Stimulated activated CD4-positive, alpha-beta T cell treated with anti-CD3 and anti-CD28 coated beads, Interleukin-4, amount 100 ng/mL, for 1 hour (primary cell): ENCODE measurements at regions not wholly inside any gene's neighbourhood (a gene's known extent, or its start where the extent isn't known, plus 50 kb on each side); places are given as distances from the start of the nearest gene placed in this dataset.
A peak's percentile ranks its signal among the peaks of the same experiment; 100 is the strongest.

ENCODE experiments used
- DNase-seq: peaks from one replicate; pipeline ENCODE4 v3.0.0-alpha.2; 2020

GRCh38 chr4:140277576-140277975 lies 95.9 kb upstream of the SCOC start:
- DNase-seq: no peak

DNA sequence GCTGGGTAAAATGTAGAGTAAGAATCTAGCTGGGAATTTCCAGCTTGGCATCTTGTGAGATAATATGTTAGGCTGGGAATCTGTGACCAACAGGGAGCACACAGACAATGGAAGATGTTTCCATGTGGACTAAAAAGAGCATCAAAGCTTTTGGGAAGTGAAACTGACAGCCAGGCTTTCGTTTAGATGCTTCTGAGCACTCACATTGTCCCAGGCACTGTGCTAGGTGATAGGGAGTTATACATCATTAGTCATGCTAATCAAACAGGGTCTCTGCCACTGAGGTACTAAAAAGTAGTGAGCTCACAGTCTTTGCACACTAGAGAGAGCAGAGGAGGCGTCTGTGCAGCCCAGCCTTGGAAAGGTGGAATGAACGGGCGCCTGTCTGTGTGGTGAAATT lies 101.9 kb upstream of the SCOC start:
- DNase-seq: no peak

DNA sequence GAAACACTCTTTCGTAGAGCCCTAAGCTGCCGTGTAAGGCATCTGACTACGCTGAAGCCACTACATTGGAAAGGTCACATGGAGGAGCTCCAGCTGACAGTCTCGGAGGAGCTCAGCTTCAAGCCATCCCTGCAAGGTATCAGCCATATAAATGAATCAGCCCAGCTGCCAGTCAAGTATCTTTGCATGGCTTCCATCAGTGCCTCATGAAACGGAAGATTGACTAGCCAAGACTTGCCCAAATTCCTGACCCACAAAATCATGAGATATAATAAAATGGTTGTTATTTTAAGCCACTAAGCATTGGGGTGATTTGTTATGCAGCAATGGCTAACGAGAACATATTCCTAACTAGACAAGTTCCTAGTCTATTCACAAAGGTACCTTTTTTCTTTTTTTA lies 104.1 kb upstream of the SCOC start:
- DNase-seq: no peak

DNA sequence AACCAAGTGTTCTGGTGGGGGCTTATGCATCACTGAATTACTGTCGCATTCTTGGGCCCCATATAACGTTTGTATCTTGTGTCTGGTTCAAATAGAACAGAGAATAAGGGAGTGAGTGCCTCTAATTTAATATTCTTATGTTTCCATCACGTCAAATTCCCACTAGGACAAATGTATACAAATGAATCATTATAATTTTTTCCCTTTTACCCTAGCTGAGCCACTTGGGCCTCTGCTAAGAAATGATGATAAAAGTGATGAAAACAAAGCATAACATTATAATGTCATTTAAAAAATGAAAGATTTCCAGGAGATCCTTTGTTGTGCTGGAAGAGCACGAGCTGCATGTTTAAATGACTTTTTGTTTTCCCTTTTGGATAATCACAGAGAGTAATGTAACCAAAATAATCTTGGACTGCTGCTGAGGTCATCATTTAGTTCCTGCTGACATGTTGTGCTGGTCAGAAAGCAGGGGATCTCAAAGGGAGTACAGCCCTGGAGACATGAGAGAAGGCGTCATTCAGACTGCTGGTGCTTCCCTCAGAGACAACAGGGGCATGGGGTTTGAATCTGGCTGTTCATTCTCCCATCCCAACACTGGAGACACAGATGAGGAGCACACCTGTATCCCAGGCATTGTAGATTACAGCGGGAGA lies 105.1 kb upstream of the SCOC start:
- DNase-seq: no peak

GRCh38 chr4:140267576-140267975 lies 105.9 kb upstream of the SCOC start:
- no peak for DNase-seq

GRCh38 chr4:140266958-140267568 lies 106.4 kb upstream of the SCOC start:
- DNase-seq: no peak

DNA sequence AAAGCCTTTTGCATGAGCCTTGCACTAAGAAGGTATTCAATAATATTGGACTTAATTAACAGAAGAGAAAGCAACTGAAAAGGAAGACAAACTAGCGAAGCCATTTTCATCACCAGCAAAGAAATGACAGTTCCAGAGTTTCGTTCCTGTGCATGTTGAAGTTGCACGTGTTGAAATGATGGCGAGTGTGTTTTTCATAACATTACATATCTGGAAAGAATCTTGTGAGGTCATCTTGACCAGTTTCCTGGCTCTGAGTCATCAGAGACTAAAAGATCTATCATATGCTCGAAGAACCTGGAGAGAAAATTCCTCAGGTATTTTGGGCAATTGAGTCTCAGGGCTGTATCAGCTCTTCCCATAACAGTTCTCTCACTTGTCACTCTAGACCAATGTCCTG lies 106.2 kb upstream of the MAML3 start:
- no peak for DNase-seq

- DNase-seq: no peak
These were observed 104.5 kb upstream of the MAML3 start for GRCh38 chr4:140258476-140258875.

DNA sequence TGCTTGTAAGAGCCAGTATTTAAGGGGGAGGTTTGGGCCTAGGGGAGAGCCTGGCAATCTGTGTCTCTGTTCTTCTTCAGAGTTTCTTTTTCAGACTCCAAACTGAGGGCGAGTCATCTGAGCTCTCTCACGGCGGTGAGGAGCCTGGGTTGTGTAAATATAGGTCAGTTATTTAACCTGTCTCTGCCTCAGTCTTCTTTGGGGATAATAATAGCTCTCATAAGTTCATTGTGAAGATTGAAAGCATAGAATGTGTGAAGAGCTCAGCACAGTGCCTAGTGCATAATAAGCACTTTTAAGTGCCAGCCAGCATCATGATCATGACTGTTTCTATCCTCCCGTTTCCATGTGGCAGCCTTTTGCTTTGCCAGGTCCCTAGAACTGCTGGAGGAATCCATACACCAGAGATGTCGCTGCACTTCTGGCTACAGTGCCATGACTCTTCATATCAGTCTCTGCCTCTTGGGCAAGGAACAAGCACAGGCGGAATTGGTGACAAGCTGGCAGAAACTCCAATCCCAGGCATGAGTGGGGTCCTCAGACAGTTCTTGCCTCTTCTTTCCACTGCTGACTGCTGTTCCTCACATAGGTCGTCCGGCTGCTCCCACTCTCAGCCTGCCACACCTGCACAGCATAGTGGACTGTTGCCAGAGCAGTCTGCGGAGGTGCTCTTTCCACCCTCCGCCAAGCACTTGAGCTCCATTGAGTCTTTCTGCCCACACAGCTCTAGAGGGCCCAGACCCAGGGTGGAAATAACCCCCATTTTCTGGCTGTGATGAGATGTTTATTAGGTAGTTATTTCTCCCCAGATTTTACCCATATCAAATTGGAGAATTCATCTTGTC lies 103.7 kb upstream of the MAML3 start:
- DNase-seq: no peak

DNA sequence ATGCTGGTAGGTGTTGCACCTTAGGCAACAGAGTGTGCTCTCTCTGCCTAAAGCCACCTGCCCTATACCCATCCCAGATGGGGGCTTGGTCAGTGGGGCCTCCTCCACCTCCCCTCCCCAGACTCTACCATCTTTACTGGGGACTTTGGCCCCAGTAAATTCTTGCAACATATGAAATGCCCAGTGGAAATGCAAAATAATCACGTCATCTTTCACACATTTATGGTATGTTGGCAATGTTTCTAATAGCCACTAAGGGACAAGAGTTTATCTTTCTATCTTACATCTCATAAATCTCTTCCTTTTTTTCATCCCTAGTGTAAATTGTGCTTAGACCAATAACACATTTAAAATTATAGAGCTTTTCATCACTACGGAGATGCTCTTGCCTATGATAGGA lies 103.0 kb upstream of the MAML3 start:
- no peak for DNase-seq

- no peak for DNase-seq
These were observed 102.4 kb upstream of the MAML3 start for GRCh38 chr4:140256335-140256734.

GRCh38 chr4:140255927-140256326 lies 101.9 kb upstream of the MAML3 start:
- DNase-seq: no peak

- no peak for DNase-seq
These were observed 101.5 kb upstream of the MAML3 start for GRCh38 chr4:140255467-140255866.

GRCh38 chr4:140254651-140255299 lies 100.8 kb upstream of the MAML3 start:
- DNase-seq: no peak

GRCh38 chr4:140253556-140254027 lies 99.6 kb upstream of the MAML3 start:
- no peak for DNase-seq

- peak; percentile 72 for DNase-seq
These were observed 99.0 kb upstream of the MAML3 start for GRCh38 chr4:140252742-140253555.

- DNase-seq: peak; percentile 5
These were observed 98.3 kb upstream of the MAML3 start for GRCh38 chr4:140252141-140252741.

GRCh38 chr4:140251571-140251970 lies 97.6 kb upstream of the MAML3 start:
- no peak for DNase-seq

GRCh38 chr4:140250989-140251552 lies 97.1 kb upstream of the MAML3 start:
- no peak for DNase-seq

DNA sequence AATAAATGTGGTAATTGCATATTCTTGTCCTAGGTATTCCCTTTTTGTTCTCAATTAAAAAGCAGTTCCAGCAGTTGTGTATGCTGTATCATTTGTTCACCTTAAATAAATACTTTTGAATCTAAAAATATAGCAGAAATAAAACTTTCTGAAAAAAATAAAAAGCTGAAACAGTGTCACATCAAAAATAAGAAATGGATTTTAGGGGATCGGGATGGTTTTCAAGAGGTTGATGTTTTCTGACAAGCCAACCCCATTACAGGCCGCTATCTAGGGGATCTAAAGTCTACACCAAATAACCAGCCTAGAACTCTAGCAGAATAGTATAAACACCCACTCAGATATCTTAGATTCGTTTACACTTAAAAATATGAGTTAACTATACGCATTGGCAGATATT lies 95.4 kb upstream of the MAML3 start:
- DNase-seq: no peak

- no peak for DNase-seq
These were observed 93.3 kb upstream of the MAML3 start for GRCh38 chr4:140247237-140247636.

DNA sequence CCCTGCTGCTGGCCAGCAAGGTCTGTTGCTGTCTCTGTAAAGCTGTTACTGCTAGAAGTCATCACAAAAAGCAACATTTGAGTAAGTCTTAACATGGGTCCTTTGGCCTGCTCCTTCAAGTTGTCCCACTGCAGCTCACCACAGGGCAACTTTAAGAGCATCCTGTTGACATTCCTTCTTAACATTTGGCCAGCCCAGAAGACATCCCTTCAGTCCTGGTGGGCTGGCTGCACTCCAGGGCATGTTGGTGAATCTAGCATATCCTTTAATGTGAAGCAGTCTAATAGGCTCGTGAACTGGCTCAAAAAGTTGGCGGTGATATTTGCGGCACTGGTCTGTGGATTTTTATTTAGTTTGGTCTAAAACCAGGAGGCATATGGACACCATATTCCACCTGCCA lies 92.2 kb upstream of the MAML3 start:
- DNase-seq: no peak
